CD4-positive, alpha-beta T cell treated with Interleukin-6 for 4 hours (primary cell): ENCODE measurements at regions not wholly inside any gene's neighbourhood (a gene's known extent, or its start where the extent isn't known, plus 50 kb on each side); places are given as distances from the start of the nearest gene placed in this dataset.

Source experiments
- DNase-seq: peaks from one replicate; pipeline ENCODE4 v3.0.0-alpha.2; 2020; ENCODE audit warnings: mixed read lengths

GRCh38 chr1:36743286-36744005 lies 260.7 kb upstream of the CSF3R start:
- DNase-seq, result no peak

- no peak for DNase-seq
Observed at GRCh38 chr1:36741066-36741465, 258.4 kb upstream of the CSF3R start.

- no peak for DNase-seq
Observed at GRCh38 chr1:36740446-36740845, 257.7 kb upstream of the CSF3R start.

GRCh38 chr1:36739703-36740289 lies 257.1 kb upstream of the CSF3R start:
- DNase-seq, result no peak

- no peak for DNase-seq
Observed at GRCh38 chr1:36738245-36738644, 255.5 kb upstream of the CSF3R start.

GRCh38 chr1:36737767-36738166 lies 255.1 kb upstream of the CSF3R start:
- DNase-seq, result no peak

DNA sequence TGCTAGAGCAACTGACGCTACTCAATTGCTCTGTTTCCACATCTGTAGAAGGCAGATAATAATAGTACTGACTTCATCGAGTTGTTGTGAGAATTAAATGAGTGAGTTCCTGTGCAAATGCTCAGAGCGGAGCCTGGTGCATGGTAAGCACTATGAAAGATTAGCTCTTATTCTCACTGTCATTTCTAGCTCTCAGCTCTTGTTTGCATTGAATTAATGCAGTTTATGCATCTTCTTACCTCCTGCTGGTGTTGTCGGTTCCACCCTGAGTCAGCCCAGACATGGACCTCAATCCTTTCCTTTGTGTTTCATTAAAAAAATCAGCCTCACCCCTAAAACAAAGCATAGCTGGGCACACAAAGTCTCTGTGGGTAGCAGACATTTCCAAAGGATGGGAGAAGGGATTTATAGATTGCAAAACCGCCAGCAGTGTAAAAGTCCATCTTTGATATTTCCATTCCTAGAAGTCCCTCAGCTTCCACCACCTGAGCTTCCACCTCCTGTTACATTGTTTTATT lies 254.4 kb upstream of the CSF3R start:
- DNase-seq, result no peak

DNA sequence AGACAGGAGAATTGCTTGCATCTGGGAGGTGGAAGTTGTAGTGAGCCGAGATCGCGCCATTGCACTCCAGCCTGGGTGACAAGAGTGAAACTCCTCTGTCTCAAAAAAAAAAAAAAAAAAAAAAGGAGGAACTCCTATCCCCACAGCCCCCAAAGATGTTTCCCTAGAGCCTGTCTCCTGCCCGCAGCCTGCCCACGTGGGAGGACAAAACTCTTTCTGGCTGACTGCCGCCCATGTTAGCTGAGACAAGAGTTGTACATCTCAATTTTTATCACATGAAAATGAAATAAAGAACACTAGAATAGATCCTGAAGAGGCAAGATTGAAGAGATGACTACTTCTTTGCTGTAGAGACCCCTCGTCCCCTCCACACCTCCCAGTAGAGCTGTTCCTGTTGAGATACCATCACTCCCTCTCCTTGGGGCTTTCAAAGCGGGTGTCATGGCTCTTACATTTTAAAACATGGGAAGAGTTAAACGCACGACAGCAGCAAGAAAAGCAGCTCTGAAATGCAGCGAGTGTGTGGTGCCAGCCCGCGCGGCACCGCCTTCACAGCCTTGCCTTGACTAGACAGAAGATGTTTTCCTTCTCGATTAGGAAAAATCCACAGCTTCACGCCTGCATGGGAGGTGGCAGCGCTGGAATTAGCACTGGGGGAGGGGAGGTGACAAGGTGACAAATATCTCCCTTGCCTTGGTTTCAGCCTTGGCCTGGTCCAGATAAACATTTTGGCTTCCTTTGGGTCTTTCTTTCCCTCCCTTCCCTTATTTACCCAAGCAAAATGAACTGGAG lies 253.4 kb upstream of the CSF3R start:
- DNase-seq, result no peak

GRCh38 chr1:36735436-36735835 lies 252.7 kb upstream of the CSF3R start:
- no peak for DNase-seq

- DNase-seq, result no peak
Observed at GRCh38 chr1:36734356-36734755, 251.6 kb upstream of the CSF3R start.

DNA sequence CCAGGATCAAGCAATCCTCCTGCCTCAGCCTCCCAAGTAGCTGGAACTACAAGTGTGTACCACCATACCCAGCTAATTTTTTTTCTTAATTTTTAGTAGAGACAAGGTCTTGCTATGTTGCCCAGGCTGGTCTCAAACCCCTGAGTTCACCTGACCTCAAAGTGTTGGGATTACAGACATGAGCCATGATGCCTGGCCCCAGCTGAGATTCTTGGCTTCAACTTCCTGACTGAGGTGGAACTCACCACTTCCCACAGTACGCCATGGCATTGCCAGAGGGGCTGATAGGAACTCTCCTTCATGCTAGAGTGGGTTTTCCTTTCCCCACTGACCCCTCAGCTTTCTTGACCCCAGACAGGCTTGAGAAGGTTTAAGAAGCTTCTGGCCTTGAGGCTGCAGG lies 251.0 kb upstream of the CSF3R start:
- no peak for DNase-seq

GRCh38 chr1:36732015-36732356 lies 249.3 kb upstream of the CSF3R start:
- no peak for DNase-seq

- DNase-seq, result no peak
Observed at GRCh38 chr1:36731226-36732014, 248.7 kb upstream of the CSF3R start.

GRCh38 chr1:36730599-36730998 lies 247.9 kb upstream of the CSF3R start:
- DNase-seq, result no peak

DNA sequence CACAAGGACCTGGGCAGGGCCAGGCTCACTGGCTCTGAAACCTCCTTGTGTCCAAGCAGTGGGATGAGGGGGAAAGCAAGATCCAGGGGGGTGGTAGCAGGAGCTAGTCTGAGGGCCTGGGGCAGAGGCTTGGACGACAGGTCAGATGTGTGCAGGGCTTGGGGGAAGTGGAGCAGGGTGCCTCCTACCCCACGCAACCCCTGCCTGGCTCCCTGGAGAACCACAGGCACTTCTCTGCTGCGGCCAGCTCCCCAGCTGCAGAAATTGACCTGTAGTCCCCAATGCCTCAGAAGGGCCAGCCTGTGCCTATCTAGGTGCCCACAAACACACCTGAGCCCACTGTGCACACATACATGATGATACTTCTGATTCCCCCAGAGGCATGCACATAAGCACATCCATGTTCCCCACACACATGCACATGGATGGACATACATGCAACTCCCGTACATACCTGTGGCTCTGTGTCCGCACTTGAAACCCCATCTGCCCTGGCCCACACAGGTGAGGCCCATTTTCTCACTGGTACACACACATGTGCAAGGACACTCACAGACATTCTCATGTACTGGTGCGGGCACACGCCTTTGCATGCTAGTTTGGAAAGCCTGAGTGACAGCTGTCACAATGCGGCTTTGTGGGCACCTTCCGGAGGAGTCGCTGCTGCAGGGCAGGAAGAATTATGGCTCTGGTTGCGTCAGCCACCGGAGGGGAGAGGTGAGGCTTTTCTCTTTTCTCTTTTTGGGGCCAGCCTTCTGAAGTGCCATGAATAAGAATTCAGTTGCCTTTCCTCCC lies 247.2 kb upstream of the CSF3R start:
- DNase-seq, result no peak

GRCh38 chr1:36729289-36729688 lies 246.6 kb upstream of the CSF3R start:
- no peak for DNase-seq

DNA sequence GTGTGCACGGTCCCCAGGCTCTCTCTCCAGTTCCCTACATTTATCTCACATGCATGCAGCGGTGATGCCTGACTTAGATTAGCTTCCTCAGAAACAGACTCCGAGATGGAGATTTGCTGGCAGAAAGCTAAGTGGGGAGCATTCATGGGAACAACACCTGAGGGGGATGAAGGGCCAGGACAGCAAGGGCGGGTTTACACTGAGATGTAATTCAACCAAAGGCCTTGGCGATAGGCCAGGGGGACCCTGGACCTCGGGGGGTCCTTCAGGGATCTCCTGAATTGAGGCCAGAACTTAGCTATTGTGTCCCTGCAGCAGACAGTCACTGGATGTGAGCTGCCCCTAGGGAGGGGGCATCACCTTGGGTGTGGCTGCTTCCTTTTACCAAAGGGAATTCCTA lies 246.1 kb upstream of the CSF3R start:
- no peak for DNase-seq

DNA sequence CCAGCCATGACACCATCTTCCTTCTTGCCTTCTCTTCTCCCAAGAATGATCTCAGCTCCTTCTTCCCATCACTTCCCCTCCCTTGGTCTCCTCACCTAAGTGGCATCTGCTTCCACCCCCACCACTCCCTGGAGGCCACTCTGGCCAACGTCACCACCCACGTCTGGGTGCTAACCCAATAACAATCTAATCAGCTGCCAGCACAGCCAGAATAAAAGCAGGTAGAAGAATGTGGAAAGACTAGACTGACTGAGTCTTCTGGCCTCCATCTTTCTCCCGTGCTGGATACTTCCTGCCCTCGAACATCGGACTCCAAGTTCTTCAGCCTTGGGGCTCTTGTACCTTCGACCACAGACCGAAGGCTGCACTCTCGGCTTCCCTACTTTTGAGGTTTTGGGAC lies 245.3 kb upstream of the CSF3R start:
- no peak for DNase-seq

DNA sequence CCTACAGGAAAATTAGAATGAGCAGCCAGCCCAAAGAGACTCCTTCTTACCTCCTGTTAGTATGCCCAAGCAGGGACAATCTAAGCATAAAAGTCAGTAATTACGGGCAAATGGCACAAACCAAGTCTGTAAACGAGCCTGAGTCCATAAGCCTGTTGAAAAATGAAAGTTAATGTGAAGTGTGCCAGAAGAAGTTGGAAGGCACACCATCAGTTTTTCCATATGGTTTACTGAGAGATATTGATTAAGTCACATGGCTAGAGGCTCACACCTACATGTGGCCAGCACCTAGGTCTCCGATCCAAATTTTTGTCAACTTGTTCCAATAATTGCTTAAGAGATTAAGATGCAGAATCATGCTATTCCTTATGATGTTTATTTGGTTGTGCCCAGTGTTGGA lies 242.4 kb upstream of the CSF3R start:
- no peak for DNase-seq

- DNase-seq, result no peak
Observed at GRCh38 chr1:36723813-36724212, 241.1 kb upstream of the CSF3R start.

GRCh38 chr1:36722871-36723270 lies 240.2 kb upstream of the CSF3R start:
- DNase-seq, result no peak

DNA sequence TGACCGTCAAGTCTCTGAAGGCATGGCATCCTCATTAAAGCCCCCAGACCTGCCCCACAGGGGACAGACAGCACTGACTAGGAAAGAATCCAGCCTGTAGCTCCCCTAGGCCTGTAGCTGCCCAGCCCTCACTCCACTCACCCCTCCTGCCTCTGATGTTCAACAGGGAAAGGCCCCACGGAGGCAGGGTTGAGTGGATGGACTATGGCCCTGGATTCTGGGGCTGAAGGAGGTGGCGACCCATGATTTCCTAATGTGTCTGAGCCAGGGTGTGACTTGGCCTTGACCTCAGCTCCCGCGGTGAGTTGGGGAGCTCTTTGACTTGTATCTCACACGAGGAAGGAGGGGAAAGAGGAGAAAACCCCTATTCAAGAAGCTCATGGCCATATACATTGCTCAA lies 238.5 kb upstream of the CSF3R start:
- no peak for DNase-seq
